ENCODE measurements at regions not wholly inside any gene's neighbourhood (a gene's known extent, or its start where the extent isn't known, plus 50 kb on each side); places are given as distances from the start of the nearest gene placed in this dataset.
"Not testable (repeated sequence)": the region's sequence is repeated elsewhere in the genome, so short reads cannot be mapped to it uniquely, and the experiment has no call there.

DNA sequence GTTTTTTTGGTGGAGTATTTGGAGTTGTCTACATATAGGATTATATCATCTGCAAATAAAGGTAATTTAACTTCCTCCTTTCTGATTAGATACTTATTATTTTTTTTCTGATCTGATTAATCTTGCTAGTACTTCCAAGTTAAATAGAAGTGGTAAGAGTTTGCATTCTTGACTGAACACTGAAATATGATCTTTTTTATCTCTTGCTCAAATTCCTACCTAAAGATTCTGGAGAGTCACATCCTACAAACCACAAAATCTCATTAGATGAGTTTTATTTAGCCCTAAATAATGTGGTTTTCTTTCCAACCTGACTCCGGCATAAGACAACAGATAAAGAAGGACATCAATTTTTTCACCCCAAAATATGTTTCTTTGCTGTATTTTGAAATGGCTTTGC, 977.9 kb upstream of the GBE1 start:
- no peak for DNase-seq

DNA sequence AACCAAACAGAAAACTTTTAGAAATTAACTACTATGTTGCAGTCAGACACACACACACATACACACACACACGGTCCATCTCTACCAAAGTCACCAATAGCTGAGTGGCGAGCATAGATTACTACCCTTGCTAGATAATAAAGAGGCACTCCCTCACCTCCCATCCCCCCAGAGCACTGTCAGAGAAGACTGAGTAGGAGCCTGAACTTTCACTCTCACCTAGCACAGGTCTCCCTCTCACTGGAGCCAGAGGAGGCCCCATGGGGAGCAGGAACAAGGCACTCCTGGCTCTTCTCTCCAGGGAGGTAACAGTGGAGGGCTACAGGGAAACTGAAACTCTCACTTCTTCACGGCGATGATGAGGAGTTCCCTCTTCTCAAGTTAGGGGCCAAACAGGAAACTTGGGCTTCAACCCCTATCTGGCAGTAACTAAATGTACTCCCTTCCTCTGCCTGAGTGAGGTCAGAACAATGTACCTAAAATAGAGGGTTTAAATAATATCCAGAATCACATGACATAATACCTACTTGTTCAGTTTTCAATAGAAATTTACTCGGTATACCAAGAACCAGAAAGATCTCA, 975.3 kb upstream of the GBE1 start:
- no peak for DNase-seq

DNA sequence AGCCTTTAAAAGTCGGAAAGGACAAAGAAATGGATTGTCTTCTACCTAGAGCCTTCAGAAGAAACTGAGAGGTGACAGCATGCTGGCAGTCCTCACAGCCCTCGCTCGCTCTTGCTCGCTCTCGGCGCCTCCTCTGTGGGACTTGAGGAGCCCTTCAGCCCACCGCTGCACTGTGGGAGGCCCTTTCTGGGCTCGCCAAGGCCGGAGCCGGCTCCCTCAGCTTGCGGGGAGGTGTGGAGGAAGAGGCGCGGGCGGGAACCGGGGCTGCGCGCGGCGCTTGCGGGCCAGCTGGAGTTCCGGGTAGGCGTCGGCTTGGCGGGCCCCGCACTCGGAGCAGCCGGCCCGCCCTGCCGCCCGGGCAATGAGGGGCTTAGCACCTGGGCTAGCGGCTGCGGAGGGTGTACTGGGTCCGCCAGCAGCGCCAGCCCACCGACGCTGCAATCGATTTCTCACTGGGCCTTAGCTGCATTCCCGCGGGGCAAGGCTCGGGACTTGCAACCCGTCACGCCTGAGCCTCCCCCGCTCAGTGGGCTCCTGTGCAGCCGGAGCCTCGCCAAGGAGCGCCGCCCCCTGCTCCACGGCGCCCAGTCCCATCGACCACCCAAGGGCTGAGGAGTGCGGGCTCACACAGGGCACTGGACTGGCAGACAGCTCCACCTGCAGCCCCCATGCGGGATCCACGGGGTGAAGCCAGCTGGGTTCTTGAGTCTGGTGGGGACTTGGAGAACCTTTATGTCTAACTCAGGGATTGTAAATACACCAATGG, 953.8 kb upstream of the GBE1 start:
- DNase-seq: no peak

DNA sequence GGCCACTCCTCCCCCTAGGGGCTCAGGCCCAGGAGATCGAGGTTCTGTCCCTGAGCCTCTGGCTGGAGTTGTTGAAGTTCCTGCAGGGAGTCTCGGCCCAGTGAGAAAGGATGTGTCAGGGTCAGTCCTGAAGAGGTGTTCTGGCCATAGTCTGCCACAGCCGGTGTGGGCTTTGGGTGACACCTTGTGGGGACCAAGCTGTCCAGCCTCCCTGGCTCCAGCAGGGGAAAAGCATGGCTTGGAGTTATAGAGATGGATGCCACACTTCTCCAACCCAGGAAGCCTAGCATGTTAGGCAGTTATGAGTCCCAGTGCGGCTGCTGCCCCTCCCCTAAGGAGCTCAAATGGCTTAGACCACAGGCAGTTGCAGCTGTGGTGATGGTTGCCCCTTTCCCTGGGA, 945.6 kb upstream of the GBE1 start:
- DNase-seq: no peak

DNA sequence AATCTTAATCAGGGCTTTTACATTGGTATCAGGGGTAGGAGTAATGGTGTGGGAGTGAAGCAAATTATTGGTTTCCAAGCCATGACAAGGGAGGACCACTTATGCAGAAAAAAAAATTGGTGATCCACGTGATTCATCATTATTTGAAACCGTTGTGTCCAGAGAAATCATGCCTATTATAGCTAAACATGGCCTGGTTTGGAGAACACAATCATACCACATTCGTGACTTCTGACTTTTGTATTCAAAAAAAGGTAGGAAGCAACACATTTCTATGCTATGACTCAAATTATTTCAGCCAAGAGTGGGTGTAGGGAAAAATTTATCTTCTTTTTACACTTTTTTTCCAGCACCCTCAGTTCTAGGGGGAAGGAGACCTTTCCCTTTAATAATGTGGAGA, 924.3 kb upstream of the GBE1 start:
- DNase-seq: no peak

DNA sequence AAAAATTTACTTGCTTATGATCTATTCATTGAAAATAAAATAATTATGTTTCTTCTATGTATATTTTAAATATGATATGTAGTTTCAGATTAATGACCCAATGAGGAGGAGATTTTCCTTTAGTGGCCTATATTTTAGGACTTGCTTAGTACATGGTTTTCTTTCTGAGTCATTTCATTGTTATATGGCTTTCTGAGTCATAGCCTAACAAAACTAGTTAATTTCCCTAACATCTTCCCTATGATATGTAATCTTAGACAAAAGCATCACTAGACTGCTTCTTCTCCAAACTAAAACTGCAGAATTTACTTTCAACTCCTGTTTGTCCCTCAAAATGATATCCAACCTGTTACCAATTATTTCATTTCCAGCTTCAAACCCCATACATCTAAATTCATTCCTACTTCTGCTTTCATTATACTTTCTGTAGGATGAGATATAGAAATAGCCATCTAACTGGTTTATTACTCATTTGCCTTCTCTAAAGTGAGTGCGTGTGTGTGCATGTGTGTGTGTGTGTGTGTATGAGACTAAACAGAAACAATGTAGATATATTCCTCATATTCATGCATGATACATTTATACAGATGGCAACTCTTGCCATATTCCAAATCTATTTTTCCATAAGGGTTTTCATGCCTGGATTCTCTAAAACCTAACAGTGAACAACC, 915.0 kb upstream of the GBE1 start:
- no peak for DNase-seq

DNA sequence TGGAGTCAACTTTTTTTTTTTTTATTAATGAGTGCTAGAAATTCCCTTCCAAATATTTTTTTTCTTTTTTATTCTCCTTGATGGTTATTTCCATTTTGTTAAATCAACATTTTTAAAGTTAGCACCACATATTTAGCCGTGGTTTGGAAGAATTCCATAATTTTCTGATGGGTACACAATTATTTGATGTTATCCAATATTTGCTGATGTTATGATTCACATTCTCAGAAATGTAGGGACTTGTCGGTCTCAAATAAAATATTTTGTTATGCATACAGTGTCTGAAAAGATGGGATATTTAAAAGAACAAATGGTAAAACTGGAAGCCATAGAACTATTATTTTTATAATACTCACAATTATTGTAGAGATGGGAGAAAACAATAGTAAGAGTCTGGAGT, 911.5 kb upstream of the GBE1 start:
- no peak for DNase-seq

DNA sequence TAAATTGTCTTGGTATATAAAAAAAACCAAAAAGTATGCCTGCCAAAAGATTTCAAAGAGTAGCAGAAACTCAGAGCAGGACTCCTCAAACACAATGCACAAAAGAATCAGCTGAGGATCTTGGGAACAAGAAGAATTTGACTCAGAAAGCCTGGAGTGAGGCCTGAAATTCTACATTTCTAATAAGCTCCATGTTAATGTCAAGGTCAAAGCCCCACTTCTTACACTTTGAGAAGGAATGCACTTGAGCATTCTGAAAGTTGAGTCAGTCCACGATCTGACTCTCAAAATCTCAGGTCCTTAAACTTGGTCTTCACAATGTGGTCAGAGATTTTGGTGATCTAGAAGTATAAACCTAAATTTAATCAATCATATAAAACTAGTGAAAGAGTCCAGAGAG, 910.0 kb upstream of the GBE1 start:
- no peak for DNase-seq

DNA sequence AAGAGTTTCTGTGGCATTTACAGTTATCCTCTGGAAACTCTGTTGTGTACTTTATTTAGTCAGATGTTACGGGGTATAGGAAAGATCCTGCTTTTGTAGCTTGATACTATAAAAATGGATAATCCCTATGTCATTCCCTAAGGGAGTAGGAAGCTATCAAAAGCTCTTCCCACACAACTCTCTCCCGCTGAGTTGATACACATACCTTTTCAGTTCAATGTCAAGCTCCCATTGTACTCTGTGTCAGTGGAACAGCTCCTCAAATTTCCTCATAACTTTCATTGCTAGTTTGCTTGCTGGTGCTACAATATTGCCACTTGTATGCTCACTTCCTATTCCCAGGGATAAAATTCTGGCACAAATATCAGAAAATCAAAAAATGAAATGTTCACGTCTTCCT, 893.3 kb upstream of the GBE1 start:
- no peak for DNase-seq

DNA sequence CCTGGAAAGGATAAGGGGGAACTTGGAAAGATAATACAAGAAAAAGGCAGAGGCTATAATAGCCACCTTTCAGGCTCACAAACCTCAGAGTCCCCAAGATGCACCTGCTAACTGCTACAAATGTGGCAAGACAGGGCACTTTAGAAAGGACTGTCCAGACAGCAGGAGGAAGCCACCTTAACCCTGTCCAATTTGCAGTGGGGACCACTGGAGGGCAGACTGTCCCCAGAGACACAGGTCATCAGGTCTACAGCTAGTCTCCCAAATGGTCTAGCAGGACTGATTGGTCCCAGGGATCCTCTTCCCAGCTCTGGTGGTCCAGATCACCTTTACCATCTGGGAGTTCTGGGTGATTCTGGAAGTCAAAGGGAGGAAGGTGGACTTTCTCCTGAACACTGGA, 882.5 kb upstream of the GBE1 start:
- no peak for DNase-seq

DNA sequence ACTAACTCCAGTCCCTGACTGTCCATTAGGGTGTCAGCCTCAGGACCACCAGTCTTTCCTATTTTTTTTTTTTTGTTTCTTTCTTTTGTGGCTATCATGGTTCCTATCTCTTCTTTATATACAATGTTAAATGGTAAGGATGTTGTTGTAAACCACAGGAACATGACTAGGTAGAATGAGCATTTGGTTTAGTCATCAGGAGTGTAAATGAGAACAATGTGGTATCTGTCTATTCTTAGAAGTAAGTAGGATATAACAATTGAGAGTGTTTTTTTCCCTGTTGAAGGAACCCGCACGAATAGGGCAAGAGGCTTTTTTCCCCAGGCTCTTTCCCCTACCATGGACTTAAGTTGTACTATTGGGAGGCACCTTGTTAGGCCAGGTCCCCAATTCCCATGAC, 880.3 kb upstream of the GBE1 start:
- DNase-seq: no peak

DNA sequence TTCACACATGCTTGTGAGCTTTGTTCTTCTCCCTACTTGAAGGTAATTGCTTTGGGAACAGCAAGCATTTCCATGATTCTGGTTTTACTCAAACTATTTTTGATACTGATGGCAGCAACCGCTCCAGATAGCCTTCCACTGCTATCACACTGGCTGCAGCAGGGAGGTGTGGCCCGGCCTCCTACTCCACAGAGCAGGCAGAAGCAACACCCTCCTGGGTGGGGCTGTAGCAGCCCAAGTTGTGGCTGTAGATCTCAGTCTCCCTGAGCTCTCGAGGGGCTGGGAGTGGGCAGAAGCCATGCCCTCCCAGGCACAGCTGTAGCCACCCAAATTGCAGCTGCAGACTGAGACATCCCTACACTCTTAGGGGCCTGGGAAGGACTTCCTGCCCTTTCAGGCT, 878.8 kb upstream of the GBE1 start:
- no peak for DNase-seq

DNA sequence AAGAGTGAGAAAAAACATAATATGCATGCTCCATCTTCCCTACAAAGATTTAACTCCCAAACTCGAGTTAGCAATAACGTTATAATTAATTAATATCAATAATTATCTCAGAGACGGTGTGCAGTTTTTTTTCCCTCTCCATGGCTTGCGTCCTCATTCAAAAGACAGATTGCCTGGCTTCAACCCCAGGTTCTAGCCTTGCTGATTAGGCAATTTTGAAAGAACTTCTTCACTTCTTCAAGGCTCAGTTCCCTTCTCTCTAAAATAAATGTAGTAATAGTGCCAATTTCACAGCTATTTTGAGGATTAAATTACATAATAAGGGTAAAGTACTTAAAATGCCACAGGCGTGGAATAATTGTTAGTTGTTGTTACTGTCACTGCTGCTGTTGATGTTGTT, 876.1 kb upstream of the GBE1 start:
- DNase-seq: no peak

DNA sequence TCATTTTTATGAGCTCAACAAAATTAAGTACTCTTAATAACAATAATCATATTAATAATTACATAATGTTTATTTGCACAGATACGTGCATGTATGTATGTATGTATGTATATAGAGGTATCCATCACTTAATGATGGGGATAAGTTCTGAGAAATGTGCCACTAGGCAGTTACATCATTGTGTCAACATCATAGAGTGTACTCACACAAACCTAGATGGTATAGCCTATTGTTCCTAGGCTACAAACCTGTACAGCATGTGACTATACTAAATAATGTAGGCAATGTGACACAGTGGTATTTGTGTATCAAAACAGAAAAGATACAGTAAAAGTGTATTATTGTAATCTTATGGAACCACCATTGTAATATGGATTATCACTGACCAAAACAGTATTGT, 874.7 kb upstream of the GBE1 start:
- no peak for DNase-seq

DNA sequence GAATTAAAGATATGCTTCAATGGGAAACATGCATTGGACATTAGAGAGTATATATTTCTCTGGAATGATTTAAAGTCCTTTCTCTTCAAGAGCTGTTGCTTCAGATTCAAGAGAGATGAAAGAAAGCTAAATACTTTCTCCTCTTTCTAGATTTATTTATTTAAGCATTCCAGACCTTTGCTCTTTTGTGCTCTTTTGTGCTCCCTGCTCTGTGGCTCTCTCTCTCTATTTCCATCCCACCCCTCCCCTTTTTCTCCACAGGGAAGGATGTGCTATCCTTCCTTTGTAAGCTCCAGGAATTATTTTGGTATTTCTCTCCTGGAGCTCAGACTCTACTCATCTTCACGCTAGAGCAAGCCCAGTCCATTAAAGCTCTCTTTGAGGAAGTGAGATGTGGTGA, 871.9 kb upstream of the GBE1 start:
- no peak for DNase-seq

DNA sequence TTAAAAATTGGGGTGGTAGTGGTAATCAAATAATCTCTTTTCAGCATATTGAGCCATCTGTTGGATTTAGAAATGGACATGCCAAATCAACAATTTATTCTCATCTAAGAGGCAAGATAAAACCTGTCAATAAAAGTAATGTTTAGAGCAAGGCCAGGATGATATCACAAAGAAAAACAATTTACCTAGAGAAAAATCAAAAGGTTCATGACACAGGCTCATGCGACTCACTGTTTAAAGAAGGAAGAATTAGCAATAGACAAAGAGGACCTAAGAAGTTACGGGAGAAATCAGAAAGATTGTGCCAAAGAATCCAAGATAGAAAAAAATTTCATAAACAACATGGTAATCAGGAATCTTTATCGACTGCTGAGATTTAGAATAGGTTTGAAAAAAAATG, 868.5 kb upstream of the GBE1 start:
- no peak for DNase-seq

DNA sequence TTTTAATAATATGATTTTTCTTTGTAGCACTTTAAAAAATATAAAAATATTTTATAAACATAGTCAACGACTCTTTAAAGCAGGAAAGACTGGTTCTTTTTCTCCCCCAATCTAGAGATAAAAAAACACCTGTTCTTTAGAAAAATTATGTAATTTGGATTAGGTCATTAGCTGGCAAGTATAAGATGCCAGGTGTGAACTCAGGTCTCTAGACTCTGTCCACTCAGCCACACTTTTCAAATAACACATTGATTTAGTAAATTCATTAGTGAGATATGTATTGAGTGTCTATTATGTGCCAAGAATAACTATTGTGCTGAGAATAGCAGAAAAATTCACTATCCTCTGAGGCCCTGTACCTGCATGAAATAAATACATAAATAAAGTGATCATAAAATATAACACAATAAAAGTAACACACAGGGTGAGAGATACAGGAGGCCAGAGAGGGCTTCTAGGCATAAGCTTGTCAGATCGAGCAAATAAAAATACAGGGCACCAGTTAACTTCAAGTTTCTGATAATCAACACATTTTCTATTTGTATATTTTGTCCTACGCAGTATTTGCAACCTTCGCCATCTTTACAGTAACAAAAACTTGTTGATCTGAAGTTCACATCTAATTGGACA, 867.1 kb upstream of the GBE1 start:
- DNase-seq: no peak

DNA sequence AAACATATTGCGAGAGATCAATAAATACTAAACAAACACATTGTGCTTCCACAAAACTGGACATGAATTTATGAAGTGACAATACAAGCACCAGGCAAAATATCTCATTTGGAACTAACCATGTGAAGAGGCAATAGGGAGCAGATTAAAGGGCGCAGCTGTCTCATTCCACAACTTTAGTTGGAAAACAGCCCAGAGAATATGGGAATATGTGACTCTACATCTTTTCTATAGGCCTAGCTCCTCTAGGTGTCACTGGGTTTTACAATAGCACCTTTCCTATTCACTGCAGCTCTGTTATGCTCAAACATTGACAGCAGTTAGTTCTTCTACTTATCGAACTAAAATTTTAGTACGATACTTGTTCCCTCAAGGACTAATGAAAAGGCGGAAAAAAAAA, 866.3 kb upstream of the GBE1 start:
- DNase-seq: no peak

DNA sequence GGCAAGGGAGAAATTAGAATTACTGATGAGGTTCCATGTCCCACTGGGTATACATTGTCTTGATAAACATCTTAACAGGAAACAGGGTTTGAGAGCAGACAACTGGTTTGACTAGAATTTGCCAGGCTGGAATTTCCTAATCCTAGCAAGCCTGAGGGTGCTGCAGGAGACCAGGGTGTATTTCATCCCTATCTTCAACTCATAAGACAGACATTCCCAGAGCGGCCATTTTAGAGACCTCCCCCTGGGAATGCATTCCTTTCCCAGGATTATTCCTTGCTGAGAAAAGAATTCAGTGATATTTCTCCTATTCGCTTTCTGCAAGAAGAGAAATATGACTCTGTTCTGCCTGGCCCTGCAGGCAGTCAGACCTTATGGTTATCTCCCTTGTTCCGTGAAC, 859.3 kb upstream of the GBE1 start:
- DNase-seq: not testable (repeated sequence)

DNA sequence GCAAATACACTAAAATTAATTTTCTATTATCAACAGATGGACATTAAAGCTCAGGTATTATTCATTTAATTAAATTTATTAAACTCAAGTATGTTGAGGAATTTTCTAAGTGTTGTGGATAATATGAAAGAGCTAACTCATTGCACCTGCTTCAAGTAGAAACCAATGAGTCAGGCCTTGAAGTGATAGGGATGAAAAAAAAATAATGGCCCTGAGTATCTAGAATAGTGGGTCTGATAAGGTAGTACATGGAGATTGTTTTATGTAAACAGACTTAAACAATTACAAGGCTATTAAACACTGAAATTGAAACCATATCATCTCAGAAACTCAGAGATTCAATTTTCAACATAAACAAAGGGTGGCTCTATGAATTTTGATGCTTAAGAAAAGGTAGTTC, 857.1 kb upstream of the GBE1 start:
- no peak for DNase-seq

DNA sequence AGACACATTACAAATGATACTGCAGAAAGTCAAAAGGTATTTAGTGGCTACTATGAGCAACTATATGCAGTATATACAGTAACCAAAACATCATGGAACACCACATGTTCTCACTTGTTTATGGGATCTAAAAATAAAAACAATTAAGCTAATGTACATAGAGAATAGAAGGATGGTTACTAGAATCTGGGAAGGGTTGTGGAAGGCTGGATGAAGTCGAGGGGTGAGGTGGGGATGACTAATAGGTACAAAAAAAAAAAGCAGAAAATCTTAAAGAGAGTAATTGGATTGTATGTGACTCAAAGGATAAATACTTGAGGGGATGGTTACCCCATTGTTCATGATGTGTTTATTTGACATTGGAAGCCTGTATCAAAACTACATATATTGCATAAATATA, 848.8 kb upstream of the GBE1 start:
- DNase-seq: no peak

DNA sequence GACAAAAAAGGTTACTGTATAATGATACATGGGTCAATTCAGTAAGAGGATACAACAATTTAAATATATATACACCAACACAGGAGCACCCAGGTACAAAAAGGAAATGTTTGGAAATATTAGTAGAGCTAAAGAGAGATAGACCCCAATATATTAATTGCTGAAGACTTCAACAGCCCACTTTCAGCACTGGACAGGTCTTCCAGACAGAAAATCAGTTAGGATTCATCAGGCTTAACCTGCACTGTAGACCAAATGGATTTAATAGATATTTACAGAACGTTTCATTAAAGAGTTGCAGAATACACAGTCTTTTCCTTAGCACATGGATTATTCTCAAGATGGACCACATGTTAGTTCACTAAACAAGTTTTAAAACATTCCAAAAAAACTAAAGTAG, 845.9 kb upstream of the GBE1 start:
- no peak for DNase-seq

DNA sequence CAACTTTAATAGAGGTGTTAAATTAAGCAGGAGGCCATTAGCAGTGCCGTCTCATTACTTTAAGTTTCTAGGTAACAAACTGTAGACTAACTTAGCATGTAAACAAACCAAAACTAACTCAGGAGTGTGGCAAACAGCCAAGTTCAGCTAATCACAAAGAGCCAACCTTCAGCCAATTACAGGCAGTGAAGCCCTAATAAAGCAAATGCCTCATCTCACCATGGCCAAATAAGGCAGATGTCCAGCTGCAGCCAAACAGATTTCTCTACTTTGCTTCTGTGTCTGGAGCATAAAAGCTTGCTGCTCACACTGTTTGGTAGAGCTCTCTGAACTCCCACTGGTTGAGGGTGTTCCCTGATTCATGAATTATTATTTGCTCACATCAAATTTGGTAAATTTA, 835.4 kb upstream of the GBE1 start:
- no peak for DNase-seq

DNA sequence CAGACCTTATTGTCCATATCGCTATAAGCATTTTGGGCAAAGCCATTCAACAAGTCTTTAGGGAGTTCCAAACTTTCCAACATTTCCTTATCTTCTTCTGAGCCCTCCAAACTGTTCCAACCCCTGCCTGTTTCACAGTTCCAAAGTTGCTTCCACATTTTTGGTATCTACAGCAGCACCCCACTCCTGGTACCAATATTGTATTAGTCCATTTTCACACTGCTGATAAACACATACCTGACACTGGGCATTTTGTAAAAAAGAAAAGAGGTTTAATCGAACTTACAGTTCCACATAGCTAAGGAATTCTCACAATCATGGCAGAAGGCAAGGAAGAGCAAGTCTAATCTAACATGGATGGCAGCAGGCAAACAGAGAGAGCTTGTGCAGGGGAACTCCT, 834.1 kb upstream of the GBE1 start:
- DNase-seq: no peak
